Panc1 (cell line): ENCODE measurements at regions not wholly inside any gene's neighbourhood (a gene's known extent, or its start where the extent isn't known, plus 50 kb on each side); places are given as distances from the start of the nearest gene placed in this dataset.

ENCODE experiments used
- CTCF ChIP-seq: fragments of 450-650 bp; IDR thresholded peaks from 2 replicates; pipeline ENCODE4 v1.5.1; 2017; ENCODE audit warnings: mild to moderate bottlenecking
- POLR2AphosphoS5 ChIP-seq: IDR thresholded peaks from 2 replicates; pipeline ENCODE4 v1.6.1; 2012; ENCODE audit warnings: mild to moderate bottlenecking, low read depth, low read length, moderate library complexity
- REST ChIP-seq, 2 experiments: IDR thresholded peaks; 2 replicates each; pipeline ENCODE4 v1.6.1; 2011 to 2012; ENCODE audit warnings: low read depth in 2 of 2, control low read depth in 1 of 2, low read length in 1 of 2, mild to moderate bottlenecking in 1 of 2, moderate library complexity in 1 of 2; ENCODE audit not compliant: insufficient read depth in 1 of 2
- SIN3A ChIP-seq: IDR thresholded peaks from 2 replicates; pipeline ENCODE4 v1.6.1; 2012; ENCODE audit warnings: low read depth, mild to moderate bottlenecking, low read length, moderate library complexity, borderline replicate concordance; ENCODE audit not compliant: insufficient read depth

- TF ChIP-seq CTCF (peak; percentile 62), REST (IDR thresholded peaks at IDR 0.05; ENCODE audit: insufficient read depth in 1 of 2, low read depth in 2 of 2, low read length in 1 of 2) (no peak), POLR2AphosphoS5 (no peak), SIN3A (no peak)
These were observed 393.1 kb upstream of the ASIC2 start for GRCh38 chr17:33686171-33686570.
